WTC11 (cell line): ENCODE measurements at regions not wholly inside any gene's neighbourhood (a gene's known extent, or its start where the extent isn't known, plus 50 kb on each side); places are given as distances from the start of the nearest gene placed in this dataset.

Experiments used
- FOXJ3 ChIP-seq: sonication (generic); formaldehyde crosslinking; IDR thresholded peaks from 2 replicates; pipeline ENCODE4 v1.9.0; 2021; ENCODE audit warnings: missing genetic modification reagents, mild to moderate bottlenecking, borderline replicate concordance
- KAT7 ChIP-seq: sonication (generic); formaldehyde crosslinking; IDR thresholded peaks from 2 replicates; pipeline ENCODE4 v1.8.1; 2023; ENCODE audit warnings: missing genetic modification reagents, mild to moderate bottlenecking, borderline replicate concordance
- NFE2L1 ChIP-seq: sonication (generic); formaldehyde crosslinking; IDR thresholded peaks from 2 replicates; pipeline ENCODE4 v1.8.1; 2023; ENCODE audit warnings: missing genetic modification reagents
- TF ChIP-seq, protein P1 (sequence below): fragments of 200-600 bp; IDR thresholded peaks from 2 replicates; pipeline ENCODE4 v1.8.0; 2022; ENCODE audit warnings: antibody characterized with exemption
- TF ChIP-seq, protein P2 (sequence below): sonication (generic); formaldehyde crosslinking; IDR thresholded peaks from 2 replicates; pipeline ENCODE4 v1.8.0; 2022; ENCODE audit warnings: mild to moderate bottlenecking, missing genetic modification reagents

GRCh38 chr1:234781241-234782065 is 171.5 kb upstream of the IRF2BP2 start:
- TF ChIP-seq, protein P1, sequence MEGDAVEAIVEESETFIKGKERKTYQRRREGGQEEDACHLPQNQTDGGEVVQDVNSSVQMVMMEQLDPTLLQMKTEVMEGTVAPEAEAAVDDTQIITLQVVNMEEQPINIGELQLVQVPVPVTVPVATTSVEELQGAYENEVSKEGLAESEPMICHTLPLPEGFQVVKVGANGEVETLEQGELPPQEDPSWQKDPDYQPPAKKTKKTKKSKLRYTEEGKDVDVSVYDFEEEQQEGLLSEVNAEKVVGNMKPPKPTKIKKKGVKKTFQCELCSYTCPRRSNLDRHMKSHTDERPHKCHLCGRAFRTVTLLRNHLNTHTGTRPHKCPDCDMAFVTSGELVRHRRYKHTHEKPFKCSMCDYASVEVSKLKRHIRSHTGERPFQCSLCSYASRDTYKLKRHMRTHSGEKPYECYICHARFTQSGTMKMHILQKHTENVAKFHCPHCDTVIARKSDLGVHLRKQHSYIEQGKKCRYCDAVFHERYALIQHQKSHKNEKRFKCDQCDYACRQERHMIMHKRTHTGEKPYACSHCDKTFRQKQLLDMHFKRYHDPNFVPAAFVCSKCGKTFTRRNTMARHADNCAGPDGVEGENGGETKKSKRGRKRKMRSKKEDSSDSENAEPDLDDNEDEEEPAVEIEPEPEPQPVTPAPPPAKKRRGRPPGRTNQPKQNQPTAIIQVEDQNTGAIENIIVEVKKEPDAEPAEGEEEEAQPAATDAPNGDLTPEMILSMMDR = no peak
- TF ChIP-seq KAT7 (CRISPR knock-in tag) = no peak
- no peak for TF ChIP-seq FOXJ3 (CRISPR knock-in tag)
- TF ChIP-seq NFE2L1 (CRISPR knock-in tag) = no peak
- TF ChIP-seq, protein P2, sequence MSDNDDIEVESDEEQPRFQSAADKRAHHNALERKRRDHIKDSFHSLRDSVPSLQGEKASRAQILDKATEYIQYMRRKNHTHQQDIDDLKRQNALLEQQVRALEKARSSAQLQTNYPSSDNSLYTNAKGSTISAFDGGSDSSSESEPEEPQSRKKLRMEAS (CRISPR knock-in tag) = no peak
